ENCODE measurements at regions not wholly inside any gene's neighbourhood (a gene's known extent, or its start where the extent isn't known, plus 50 kb on each side); places are given as distances from the start of the nearest gene placed in this dataset.

DNA sequence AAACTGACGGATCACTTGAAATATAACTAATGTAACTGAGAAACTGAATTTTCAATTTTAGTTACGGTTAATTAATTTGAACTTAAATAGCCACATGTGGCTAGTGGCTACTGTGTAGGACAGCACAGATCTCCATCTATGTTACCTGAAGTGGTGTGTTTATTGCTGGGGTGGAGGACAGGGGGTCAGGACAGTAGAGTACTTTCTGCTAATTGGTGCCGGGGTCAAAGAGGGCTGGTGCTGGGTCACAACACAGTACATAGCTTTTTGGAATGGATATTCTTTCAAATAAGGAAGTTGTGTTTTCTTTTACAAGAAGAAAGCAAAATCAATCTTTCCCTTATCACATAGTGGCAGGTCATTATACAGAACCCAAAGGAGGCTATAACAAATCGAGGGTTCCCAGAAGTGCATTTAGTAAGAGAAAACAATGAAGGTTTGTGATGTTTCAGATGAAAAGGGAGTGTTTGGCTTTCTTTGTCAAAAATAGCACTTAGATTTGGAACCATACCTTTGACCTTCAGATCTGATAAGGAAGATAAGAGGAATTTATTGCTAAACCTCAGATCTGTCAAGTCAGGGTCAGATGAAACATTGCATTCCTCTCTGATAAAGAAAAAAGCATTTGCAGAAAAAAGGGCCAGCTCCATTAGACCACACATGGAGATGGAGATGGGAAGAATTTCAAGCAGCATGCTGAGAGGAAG lies 384.5 kb downstream of the AASDHPPT start:
- TF ChIP-seq, protein P1, sequence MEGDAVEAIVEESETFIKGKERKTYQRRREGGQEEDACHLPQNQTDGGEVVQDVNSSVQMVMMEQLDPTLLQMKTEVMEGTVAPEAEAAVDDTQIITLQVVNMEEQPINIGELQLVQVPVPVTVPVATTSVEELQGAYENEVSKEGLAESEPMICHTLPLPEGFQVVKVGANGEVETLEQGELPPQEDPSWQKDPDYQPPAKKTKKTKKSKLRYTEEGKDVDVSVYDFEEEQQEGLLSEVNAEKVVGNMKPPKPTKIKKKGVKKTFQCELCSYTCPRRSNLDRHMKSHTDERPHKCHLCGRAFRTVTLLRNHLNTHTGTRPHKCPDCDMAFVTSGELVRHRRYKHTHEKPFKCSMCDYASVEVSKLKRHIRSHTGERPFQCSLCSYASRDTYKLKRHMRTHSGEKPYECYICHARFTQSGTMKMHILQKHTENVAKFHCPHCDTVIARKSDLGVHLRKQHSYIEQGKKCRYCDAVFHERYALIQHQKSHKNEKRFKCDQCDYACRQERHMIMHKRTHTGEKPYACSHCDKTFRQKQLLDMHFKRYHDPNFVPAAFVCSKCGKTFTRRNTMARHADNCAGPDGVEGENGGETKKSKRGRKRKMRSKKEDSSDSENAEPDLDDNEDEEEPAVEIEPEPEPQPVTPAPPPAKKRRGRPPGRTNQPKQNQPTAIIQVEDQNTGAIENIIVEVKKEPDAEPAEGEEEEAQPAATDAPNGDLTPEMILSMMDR (IDR thresholded peaks at IDR 0.05) = no peak
- TF ChIP-seq ZFX (IDR thresholded peaks at IDR 0.05; ENCODE audit: borderline replicate concordance) = no peak

Measured in 22Rv1 (cell line).